Thyroid gland (tissue), 4 donors: ENCODE measurements at regions not wholly inside any gene's neighbourhood (a gene's known extent, or its start where the extent isn't known, plus 50 kb on each side); places are given as distances from the start of the nearest gene placed in this dataset.

Experiments
- CTCF ChIP-seq, 6 experiments: fragments of 200-600 bp in 3 of 6; fragments of 450-650 bp in 3 of 6; sonication (generic) in 3 of 6; IDR thresholded peaks; one replicate each; pipeline ENCODE4 v1.5.1; 2016 to 2019; ENCODE audit warnings: antibody characterized with exemption in 6 of 6, mild to moderate bottlenecking in 2 of 6, inconsistent platforms in 1 of 6, moderate library complexity in 1 of 6
- POLR2A ChIP-seq, 2 donors: fragments of 450-650 bp; IDR thresholded peaks; one replicate each; pipeline ENCODE4 v1.6.1; 2017; ENCODE audit warnings: antibody characterized with exemption in 2 of 2, mild to moderate bottlenecking in 2 of 2, moderate library complexity in 1 of 2

DNA sequence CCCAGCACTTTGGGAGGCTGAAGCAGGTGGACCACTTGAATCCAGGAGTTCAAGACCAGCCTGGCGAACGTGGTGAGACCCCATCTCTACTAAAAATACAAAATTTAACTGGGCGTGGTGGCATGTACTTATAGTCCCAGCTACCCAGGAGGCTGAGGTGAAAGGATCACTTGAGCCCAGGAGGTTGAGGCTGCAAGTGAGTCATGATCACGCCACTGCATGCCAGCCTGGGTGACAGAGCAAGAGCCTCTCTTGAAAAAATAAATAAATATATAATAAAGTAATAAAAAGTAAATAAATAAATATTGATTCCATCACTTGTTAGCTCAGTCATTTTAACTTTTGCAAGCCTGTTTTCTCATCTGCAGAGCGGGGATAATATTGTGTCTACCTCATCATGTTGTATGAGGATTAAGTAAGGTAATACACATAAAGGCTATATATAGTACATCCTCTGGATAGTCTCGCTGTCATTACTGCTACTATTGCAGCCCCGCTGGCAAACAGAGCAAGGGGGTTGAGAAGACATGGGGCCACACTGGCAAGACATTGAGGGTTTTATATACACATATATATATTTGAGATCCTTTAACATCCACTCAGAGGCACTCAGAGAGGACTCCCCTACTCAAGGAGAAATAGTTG is 210.9 kb downstream of the C9orf152 start:
- TF ChIP-seq CTCF (IDR thresholded peaks at IDR 0.05) (no peak), POLR2A (IDR thresholded peaks at IDR 0.05) (no peak)
